Neural crest cell (in vitro differentiated cells): ENCODE measurements at regions not wholly inside any gene's neighbourhood (a gene's known extent, or its start where the extent isn't known, plus 50 kb on each side); places are given as distances from the start of the nearest gene placed in this dataset.
"Not testable (repeated sequence)": the region's sequence is repeated elsewhere in the genome, so short reads cannot be mapped to it uniquely, and the experiment has no call there.

Experiments
- DNase-seq: peaks from one replicate; pipeline ENCODE4 v3.0.0; 2021; ENCODE audit warnings: low read depth, mixed read lengths, low spot score
- H3K27ac Mint-ChIP-seq: one replicate; pipeline ENCODE4 v1.8.0; 2021; ENCODE audit warnings: mild to moderate bottlenecking, mixed read lengths; ENCODE audit not compliant: unreplicated experiment
- H3K27me3 Mint-ChIP-seq: 2 replicates; pipeline ENCODE4 v1.8.0; 2021; ENCODE audit warnings: low read depth, mild to moderate bottlenecking, mixed read lengths
- H3K36me3 Mint-ChIP-seq: 2 replicates; pipeline ENCODE4 v1.8.0; 2021; ENCODE audit warnings: low read depth, mild to moderate bottlenecking, mixed read lengths
- H3K4me1 Mint-ChIP-seq: 2 replicates; pipeline ENCODE4 v1.8.0; 2021; ENCODE audit warnings: mixed read lengths
- H3K4me3 Mint-ChIP-seq: one replicate; pipeline ENCODE4 v1.8.0; 2021; ENCODE audit warnings: mild to moderate bottlenecking, mixed read lengths
- H3K9me3 Mint-ChIP-seq: 2 replicates; pipeline ENCODE4 v1.8.0; 2021; ENCODE audit warnings: mixed read lengths
- TF ChIP-seq, protein P1 (sequence below): fragments of 200-600 bp; sonication (generic); conservative IDR thresholded peaks from 2 replicates; pipeline ENCODE4 v1.5.0; 2021; ENCODE audit warnings: antibody characterized with exemption, mild to moderate bottlenecking

DNA sequence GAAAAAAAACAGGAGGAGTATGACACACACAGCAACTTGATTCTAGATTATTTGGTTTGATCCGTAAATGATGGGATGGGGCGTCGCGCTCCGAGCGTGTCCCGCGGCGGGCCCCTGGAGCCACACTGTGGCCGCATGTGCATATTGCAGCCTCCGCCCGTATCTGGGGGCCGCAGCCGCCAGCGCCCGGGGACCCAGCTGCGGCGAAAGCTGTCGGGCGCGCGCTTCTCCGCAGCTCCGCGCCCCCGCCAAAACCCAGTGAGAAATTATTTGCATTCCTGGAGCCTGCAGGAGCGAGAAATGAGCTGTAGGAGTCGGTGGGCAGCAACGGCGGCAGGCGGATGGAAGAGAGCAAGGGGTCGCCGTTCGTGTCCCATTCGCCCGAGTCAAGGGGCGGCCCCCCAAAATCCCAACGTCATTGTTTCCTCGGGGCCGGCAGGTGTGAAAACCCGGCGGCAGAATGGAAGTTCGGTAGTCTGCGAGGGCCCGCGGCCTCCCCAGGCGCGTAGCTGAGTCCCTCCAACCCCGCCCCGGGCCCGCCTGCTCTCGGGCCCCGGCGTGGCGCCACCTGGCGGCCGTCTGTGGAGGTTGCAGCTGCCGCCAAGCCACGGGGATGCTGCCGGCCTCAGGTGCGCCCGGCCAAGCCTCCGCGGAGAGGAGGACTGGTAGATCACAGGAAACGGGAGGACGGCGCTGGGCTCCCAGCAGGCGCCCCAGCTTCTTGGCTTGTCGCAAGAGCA lies 86.8 kb downstream of the FAM72B start:
- not testable (repeated sequence) for H3K27ac Mint-ChIP-seq, H3K9me3 Mint-ChIP-seq, H3K36me3 Mint-ChIP-seq, H3K27me3 Mint-ChIP-seq, H3K4me1 Mint-ChIP-seq, H3K4me3 Mint-ChIP-seq
- peak; percentile 71 for DNase-seq
- TF ChIP-seq, protein P1, sequence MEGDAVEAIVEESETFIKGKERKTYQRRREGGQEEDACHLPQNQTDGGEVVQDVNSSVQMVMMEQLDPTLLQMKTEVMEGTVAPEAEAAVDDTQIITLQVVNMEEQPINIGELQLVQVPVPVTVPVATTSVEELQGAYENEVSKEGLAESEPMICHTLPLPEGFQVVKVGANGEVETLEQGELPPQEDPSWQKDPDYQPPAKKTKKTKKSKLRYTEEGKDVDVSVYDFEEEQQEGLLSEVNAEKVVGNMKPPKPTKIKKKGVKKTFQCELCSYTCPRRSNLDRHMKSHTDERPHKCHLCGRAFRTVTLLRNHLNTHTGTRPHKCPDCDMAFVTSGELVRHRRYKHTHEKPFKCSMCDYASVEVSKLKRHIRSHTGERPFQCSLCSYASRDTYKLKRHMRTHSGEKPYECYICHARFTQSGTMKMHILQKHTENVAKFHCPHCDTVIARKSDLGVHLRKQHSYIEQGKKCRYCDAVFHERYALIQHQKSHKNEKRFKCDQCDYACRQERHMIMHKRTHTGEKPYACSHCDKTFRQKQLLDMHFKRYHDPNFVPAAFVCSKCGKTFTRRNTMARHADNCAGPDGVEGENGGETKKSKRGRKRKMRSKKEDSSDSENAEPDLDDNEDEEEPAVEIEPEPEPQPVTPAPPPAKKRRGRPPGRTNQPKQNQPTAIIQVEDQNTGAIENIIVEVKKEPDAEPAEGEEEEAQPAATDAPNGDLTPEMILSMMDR = peak; percentile 64

DNA sequence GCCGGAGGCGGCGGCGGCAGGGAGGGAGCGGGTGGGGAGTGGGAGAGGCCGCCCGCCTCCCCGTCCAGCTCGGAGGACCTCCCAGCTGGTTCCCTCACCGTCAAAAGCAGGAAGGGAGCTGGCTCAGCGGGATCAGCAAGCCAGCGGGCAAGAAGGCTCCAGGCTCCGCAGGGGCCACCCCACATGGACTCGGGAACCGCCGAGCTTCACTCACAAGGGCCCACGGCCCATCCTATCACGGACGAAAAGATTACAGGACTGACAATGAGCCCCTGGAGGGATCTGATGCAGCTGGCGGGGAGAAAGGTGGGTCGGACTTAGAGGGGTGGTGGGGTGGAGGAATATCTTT lies 86.3 kb downstream of the FAM72B start:
- not testable (repeated sequence) for H3K9me3 Mint-ChIP-seq, H3K27ac Mint-ChIP-seq, H3K4me1 Mint-ChIP-seq, H3K27me3 Mint-ChIP-seq, H3K36me3 Mint-ChIP-seq, H3K4me3 Mint-ChIP-seq
- peak; percentile 3 for DNase-seq

DNA sequence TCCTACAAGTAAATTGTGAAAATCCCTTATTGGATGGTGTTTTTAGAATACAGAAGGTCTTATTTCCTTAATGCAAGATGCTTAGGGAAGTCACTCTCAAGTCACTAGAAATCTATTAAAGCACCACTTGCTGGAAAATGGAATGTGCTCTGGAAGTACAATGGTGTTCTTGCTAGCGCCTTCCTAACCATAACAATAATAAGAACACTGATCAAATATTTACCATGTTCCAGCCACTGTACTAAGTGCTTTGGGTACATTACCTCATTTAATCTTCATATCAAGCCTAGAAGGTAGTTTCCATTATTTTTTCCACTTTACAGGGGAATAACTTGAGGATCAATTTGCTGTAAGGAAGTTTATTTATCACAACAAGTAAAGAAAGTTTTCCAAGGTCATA lies 75.1 kb downstream of the FAM72B start:
- H3K4me1 Mint-ChIP-seq, H3K36me3 Mint-ChIP-seq, H3K9me3 Mint-ChIP-seq, H3K27ac Mint-ChIP-seq, DNase-seq, H3K4me3 Mint-ChIP-seq, H3K27me3 Mint-ChIP-seq: not testable (repeated sequence)

DNA sequence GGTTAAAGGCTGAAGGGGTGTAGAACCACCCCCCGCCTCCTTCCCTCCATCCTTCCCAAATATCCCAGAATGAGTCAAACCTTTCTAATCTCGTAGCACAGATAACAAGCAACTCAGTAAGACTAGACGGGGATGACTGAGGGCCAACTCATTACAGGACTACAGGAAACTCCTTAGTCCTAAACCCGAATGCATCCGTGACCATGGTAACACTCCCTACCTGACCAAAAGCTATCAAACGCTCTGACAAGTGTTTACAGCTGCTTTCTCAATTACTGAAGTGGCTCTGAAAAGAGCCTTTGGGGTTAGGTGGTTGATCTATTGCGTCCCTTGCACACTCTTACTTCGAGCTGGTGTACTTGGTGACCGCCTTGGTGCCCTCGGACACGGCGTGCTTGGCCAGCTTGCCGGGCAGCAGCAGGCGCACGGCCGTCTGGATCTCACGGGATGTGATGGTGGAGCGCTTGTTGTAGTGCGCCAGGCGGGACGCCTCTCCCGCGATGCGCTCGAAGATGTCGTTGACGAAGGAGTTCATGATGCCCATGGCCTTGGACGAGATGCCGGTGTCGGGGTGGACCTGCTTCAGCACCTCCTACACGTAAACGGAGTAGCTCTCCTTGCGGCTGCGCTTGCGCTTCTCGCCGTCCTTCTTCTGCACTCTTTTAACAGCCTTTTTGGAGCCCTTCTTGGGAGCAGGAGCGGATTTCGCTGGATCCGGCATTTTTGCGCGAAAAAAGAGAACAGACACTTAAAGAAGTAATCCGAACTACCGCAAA lies 67.4 kb downstream of the FAM72B start:
- H3K36me3 Mint-ChIP-seq, H3K4me3 Mint-ChIP-seq, H3K4me1 Mint-ChIP-seq, H3K27ac Mint-ChIP-seq, H3K9me3 Mint-ChIP-seq, H3K27me3 Mint-ChIP-seq, DNase-seq: not testable (repeated sequence)

DNA sequence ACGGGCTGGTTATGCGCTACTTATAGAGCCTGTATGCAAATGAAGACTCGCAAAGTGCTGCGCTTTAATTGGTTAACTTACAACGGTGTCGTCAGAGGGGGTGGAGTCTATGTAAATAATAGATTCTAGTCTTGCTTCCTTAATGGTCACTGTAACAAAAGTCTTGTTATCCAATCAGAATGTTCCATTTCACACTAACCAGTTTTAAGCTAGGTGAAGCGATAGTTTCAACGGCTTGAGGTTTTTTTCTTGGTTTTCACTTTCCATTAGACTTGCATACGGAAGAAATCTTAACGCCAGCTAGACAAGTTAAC lies 66.9 kb downstream of the FAM72B start:
- not testable (repeated sequence) for H3K27ac Mint-ChIP-seq, H3K36me3 Mint-ChIP-seq, H3K4me3 Mint-ChIP-seq, H3K9me3 Mint-ChIP-seq, H3K4me1 Mint-ChIP-seq, DNase-seq, H3K27me3 Mint-ChIP-seq

DNA sequence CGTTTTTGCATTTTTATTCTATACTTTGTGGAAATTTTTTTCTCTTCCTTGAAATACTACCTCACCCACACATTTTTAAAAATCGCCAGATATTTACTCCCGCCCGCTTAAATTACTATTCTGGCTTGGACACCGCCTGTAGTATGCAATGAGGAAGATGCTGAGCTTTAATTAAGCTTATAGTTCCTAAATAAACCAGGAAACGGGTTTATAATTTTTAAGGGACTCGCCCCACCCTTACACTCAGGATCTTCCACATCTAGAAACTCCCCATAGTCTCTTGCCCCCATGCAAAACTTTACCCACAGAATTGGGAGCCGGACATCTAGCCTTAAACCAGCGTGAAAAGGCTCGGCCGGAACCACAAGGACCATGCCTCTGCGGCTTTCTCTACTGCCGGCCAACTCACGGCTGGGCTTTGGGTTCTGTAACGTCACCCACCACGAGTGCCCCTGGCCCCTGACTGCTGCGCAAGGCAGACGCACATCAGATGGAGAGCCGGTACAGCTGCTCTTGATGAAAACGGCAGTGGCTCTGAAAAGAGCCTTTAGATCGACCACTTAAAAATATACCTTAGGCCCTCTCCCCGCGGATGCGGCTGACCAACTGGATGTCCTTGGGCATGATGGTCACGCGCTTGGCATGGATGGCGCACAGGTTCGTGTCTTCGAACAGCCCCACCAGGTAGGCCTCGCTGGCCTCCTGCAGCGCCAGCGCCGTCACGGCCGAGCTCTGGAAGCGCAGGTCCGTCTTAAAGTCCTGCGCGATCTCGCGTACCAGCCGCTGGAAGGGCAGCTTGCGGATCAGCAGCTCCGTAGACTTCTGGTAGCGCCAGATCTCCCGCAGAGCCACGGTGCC lies 66.3 kb downstream of the FAM72B start:
- not testable (repeated sequence) for H3K27me3 Mint-ChIP-seq, H3K9me3 Mint-ChIP-seq, DNase-seq, H3K4me1 Mint-ChIP-seq, H3K36me3 Mint-ChIP-seq, H3K27ac Mint-ChIP-seq, H3K4me3 Mint-ChIP-seq
